SIG-M5 (cell line): ENCODE measurements at regions not wholly inside any gene's neighbourhood (a gene's known extent, or its start where the extent isn't known, plus 50 kb on each side); places are given as distances from the start of the nearest gene placed in this dataset.

ENCODE experiments used
- DNase-seq: peaks from one replicate; lab custom pipeline; 2025; lab: John Stamatoyannopoulos, UW

DNA sequence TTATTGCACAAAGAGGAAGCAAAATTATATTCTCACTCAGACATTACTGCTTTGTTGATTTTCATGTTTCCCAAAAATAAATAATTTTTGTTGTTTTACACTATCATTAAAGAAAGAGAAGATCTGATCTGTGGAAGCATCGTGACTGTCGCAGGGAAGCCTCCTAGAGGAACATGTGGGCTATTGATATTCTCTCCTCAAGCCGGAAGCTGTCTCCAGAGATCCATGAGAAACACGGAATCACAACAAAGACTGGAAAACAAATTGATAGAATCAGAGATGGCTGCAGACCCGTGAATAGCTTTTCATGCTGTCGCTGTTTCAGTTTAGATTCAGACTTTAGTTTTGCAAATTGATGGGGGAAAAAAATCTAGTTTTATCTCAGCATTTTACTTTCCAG lies 235.2 kb upstream of the TMPO start:
- no peak for DNase-seq

DNA sequence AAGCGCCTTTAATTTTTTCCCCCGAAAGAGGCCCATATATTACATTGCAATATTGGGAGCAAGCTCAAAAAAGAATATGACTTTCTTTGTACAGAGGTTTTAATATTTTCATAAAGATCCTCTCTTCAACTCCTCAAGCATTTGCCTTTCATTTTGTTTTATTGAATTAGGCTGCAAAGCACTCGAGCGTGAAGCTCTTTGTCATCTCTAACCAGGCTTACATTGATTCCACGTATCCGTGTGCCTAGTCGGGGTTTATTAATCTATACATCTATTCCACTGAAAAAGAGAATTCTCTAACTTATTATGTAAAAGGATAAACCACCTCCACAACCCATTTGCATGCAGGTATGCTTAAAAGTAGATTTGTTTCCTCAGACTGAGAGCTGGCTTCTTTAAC lies 234.8 kb upstream of the TMPO start:
- no peak for DNase-seq

GRCh38 chr12:98291828-98292227 lies 223.6 kb upstream of the TMPO start:
- no peak for DNase-seq

DNA sequence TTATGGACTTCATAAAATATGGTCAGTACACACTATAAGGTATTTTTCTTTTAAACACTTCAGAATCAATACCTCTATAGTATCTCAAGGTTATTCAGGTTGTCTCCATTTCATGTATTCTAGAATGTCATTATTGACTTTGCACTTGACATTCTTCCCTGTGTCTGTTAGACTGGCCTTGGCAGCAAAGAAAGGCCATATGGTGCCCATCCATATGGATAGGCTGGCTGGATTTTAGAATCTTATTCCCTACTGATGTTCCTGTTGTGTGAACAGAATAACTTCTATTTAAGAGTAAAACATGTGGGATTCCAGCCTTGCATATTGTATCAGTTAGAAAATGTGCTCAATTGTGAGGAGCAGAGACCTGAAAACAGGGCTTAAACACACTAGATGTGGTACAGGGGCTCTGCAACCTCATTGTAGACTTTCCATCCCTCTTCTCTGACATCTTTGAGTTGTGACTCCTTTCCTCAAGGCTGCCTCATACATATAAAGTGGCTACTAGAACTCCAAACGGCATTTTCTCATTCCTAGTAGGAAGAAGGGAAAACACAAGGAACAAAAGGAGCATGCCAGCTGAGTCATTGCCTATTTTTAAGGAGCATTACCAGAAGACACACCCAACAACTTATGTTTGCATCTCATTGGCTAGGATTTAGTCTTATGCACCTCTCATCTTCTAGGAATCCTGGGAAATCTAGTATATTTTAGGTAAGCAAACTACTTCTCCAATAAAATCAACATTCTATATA lies 221.2 kb upstream of the TMPO start:
- no peak for DNase-seq

DNA sequence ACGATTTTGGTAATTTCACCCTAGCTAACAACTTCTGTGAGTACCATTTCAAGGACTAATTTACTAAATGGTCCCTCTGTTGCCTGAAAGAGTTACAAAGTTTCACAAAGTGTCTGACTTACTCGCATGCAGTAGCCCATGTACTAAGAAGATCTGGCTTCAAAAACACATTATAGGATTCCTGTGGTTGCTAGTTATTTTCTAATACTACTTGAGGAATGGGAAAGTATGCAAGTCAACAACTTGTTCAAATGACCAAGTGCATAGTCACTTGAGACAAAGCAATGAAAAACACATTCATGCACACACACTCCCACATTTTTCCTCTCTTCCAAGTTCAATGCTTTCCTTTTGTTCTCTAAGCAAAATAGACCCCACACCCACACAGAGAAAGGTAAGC lies 219.7 kb upstream of the TMPO start:
- DNase-seq, result no peak

- DNase-seq, result no peak
Observed at GRCh38 chr12:98296462-98297079, 218.8 kb upstream of the TMPO start.

- DNase-seq, result no peak
Observed at GRCh38 chr12:98297538-98297937, 217.9 kb upstream of the TMPO start.

DNA sequence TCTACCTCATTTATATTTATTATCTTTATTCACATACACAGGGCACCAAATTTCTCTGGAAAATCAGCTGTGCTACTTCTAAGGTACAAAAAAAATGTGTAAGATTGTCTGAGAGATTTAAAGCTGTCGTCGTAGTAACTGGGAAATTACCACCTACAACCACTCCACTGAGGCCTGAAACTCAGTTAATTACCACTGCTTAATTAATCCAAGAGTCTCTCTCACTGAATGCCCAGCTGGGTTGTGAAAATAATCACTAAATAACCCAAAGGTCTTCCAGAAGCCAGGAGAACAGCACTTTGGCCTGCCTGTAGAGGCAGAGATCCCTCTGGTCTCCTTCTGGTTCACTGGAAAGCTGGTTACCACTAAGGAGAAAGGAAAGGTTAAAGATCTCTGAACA lies 207.2 kb upstream of the TMPO start:
- no peak for DNase-seq

DNA sequence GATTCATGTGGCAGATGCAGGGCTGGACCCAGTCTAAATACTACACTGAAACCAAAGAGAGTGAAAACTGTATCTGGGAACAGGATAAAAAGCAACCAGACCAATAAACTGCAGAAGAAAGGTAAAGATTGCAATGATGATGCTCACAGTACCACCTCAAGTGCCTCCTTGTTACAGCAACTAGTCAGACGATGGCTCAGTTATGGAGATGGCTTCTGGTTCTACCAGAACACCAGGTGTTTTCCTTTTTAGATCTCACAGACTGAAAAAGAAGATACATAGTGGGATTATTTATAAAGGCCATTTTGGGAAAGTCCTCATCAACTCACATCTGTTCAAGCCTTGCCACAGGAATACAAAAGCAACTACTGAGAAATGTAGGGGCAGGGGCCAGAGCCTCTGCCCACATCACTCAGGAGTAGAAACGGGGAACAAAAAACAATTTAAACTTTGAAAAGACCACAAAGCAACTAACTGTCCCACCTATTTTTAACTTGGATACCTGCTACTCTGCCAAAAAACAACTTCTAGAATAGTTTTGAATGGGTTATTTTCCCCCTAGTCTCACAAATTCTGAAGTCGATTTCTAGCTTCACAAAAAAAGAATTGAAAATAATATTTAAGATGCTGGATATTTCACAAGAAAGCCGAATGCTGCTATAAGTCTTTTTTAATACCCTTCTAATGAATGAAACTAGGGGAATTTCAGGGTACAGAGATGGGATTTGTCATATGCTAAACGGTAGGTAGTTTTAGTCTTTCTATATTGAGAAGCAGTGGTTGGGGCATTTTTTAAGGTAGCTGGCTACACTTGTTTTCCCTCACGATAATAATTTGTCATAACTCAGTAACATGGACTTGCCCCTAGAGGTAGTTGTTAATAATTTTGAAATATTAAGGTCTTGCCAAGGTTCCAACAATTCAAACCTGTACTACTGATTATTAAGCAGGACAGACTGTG lies 197.2 kb upstream of the TMPO start:
- DNase-seq, result no peak

DNA sequence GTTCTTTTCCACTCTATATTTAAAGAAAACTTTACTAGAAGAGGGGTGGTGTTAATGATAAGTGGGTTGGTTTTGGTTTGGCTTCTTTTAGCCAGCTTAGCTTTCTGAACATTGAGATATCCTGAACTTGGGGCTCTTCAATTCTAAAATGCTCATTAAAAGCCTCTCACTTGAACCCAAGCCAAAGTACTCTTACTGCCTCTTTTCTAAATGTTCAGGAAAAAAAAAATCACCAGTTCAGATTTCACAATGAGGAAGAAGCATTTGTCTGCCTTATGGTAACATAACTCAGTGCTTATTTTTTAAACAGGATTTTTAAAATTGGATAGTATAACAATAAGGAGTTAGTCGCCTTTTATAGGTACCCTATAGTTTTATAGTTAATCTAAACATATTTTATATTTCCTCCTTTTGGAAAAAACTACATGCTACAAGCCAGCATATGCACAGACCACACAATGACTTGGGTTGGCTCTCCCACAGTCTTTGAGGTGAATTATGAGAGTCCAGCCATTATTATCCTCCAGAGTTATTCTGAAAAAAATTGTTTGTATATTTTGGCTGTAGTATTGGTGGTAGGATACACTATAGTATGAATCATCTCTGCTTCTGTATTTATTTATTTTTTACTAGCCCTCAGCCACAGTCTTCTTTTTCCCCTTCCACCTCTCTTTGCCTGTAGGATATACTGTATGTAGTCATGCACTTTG lies 195.5 kb upstream of the TMPO start:
- DNase-seq, result no peak

DNA sequence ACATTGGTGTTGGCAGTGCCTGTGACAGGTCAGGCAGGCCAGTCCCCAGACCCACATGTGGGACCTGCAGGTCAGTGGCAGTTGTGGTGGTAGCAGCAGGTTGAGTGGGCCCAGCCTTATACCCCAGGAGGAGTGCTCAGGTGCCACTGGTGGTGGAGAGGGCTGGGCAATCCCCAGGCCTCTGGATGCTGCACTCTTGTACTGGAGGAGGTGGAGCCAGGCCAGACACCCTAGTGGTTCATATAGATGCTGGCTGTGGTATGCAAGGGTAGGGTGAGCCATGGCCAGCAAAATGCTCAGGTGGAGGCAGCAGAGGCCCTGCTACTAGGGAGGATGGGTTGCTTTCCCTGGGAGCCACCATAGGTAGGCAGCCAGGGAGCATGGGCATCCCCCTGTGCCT lies 190.4 kb upstream of the TMPO start:
- no peak for DNase-seq

GRCh38 chr12:98328467-98328866 lies 186.9 kb upstream of the TMPO start:
- DNase-seq, result no peak

- DNase-seq, result no peak
Observed at GRCh38 chr12:98329589-98329988, 185.8 kb upstream of the TMPO start.

- no peak for DNase-seq
Observed at GRCh38 chr12:98332642-98333041, 182.7 kb upstream of the TMPO start.

- DNase-seq, result no peak
Observed at GRCh38 chr12:98334768-98335167, 180.6 kb upstream of the TMPO start.

- DNase-seq, result no peak
Observed at GRCh38 chr12:98341026-98341425, 174.4 kb upstream of the TMPO start.

GRCh38 chr12:98341732-98342131 lies 173.7 kb upstream of the TMPO start:
- DNase-seq, result no peak

DNA sequence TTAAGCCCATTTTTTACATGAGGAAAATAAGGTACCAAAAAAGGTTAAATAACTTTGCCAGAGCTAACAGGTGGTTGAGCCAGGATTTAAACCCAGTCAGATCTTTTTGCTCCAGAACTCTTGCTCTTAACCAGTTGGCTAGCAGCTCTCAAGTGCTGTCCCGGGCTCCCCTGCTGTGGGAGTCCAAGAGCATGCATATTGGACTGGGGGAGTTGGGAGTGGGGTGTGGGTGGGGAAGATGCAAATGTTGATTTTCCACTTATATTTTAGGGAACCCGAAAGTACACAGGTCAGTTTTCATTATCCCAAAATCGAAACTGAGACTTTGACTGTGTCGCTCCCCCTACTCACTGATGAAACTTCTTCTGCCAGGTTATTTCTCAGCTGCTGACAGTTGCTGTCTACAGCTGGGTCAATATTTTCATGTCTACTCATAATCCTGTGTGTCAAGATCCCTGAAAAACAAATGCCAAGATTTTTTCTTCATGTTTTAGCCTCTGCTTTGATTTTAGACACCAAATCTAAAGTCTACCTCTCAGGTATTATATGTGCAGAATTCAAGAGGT lies 172.3 kb upstream of the TMPO start:
- no peak for DNase-seq

GRCh38 chr12:98344046-98344930 lies 171.1 kb upstream of the TMPO start:
- no peak for DNase-seq

GRCh38 chr12:98345308-98345876 lies 170.0 kb upstream of the TMPO start:
- DNase-seq, result no peak
